SK-N-SH (cell line): ENCODE measurements at regions not wholly inside any gene's neighbourhood (a gene's known extent, or its start where the extent isn't known, plus 50 kb on each side); places are given as distances from the start of the nearest gene placed in this dataset.

Experiments
- CTCF ChIA-PET: fragments of 300-600, 350-600 bp; formaldehyde crosslinking; extraction: SDS; loops from one replicate; lab custom pipeline; 2021; lab: Yijun Ruan, JAX
- POLR2A ChIA-PET: fragments of 350-600 bp; sonication (Branson Sonifier 250); formaldehyde crosslinking; extraction: SDS; loops from one replicate; lab custom pipeline; 2020; ENCODE audit warnings: antibody characterized with exemption, inconsistent platforms; lab: Yijun Ruan, JAX
- DNase-seq: peaks from one replicate; pipeline ENCODE4 v3.0.0; 2012
- H2AFZ ChIP-seq: fragments of 200-600 bp; sonication (generic); 2 replicates; pipeline ENCODE4 v1.8.1; 2016; ENCODE audit warnings: antibody characterized with exemption, mild to moderate bottlenecking, low read depth
- H3F3A ChIP-seq: fragments of 200-600 bp; sonication (generic); replicated peaks from 2 replicates; pipeline ENCODE3; 2016; ENCODE audit warnings: antibody characterized with exemption, mild to moderate bottlenecking; ENCODE audit not compliant: insufficient read depth
- H3K27ac ChIP-seq, 2 experiments: fragments of 200-500 bp in 1 of 2; fragments of 200-600 bp in 1 of 2; sonication (Bioruptor generic) in 1 of 2; sonication (generic), shearing (Covaris generic) in 1 of 2; 2 replicates each; pipeline versions ENCODE4 v1.5.1 to v1.6.1; 2014 to 2016; ENCODE audit warnings: low read depth in 2 of 2, inconsistent platforms in 1 of 2, low read length in 1 of 2, mild to moderate bottlenecking in 1 of 2, mixed read lengths in 1 of 2
- H3K27me3 ChIP-seq: fragments of 200-600 bp; sonication (generic), shearing (Covaris generic); 2 replicates; pipeline ENCODE4 v1.6.1; 2016; ENCODE audit warnings: mixed run types; ENCODE audit not compliant: insufficient read depth
- H3K36me3 ChIP-seq, 2 experiments: fragments of 200-500 bp in 1 of 2; fragments of 200-600 bp in 1 of 2; sonication (Bioruptor generic) in 1 of 2; sonication (generic) in 1 of 2; replicated peaks in 1 of 2; 2 replicates each; pipeline versions ENCODE3 to v1.5.1; 2014 to 2016; ENCODE audit warnings: low read length in 1 of 2, mild to moderate bottlenecking in 1 of 2; ENCODE audit not compliant: insufficient read depth in 2 of 2, control insufficient read depth in 1 of 2
- H3K4me1 ChIP-seq, 2 experiments: fragments of 200-500 bp in 1 of 2; fragments of 200-600 bp in 1 of 2; sonication (Bioruptor generic) in 1 of 2; sonication (generic), shearing (Covaris generic) in 1 of 2; 2 replicates each; pipeline versions ENCODE4 v1.5.1 to v1.6.1; 2014 to 2016; ENCODE audit warnings: low read depth in 1 of 2, low read length in 1 of 2, mixed run types in 1 of 2; ENCODE audit not compliant: insufficient read depth in 2 of 2, control insufficient read depth in 1 of 2
- H3K4me2 ChIP-seq: fragments of 200-600 bp; sonication (generic), shearing (Covaris generic); 2 replicates; pipeline ENCODE4 v1.6.1; 2017; ENCODE audit warnings: mixed run types
- H3K4me3 ChIP-seq, 2 experiments: fragments of 200-500 bp in 1 of 2; fragments of 200-600 bp in 1 of 2; sonication (Bioruptor generic) in 1 of 2; sonication (generic), shearing (Covaris generic) in 1 of 2; 2 replicates each; pipeline versions ENCODE4 v1.5.1 to v1.8.1; 2014 to 2016; ENCODE audit warnings: low read depth in 2 of 2, inconsistent platforms in 1 of 2, low read length in 1 of 2, mild to moderate bottlenecking in 1 of 2, mixed read lengths in 1 of 2, moderate library complexity in 1 of 2
- H3K79me2 ChIP-seq: fragments of 200-600 bp; sonication (generic); 2 replicates; pipeline ENCODE4 v1.8.1; 2017; ENCODE audit warnings: mild to moderate bottlenecking; ENCODE audit not compliant: insufficient read depth
- H3K9ac ChIP-seq: fragments of 200-600 bp; sonication (generic); 2 replicates; pipeline ENCODE4 v1.6.1; 2017; ENCODE audit warnings: mixed run types
- H3K9me2 ChIP-seq: fragments of 200-600 bp; sonication (generic); 2 replicates; pipeline ENCODE4 v1.6.1; 2017; ENCODE audit warnings: mixed run types
- H3K9me3 ChIP-seq: fragments of 200-600 bp; sonication (generic); 2 replicates; pipeline ENCODE4 v1.6.1; 2017; ENCODE audit warnings: mixed run types, mild to moderate bottlenecking, moderate library complexity
- H4K20me1 ChIP-seq: fragments of 200-600 bp; sonication (generic); 2 replicates; pipeline ENCODE4 v1.6.1; 2017; ENCODE audit warnings: mild to moderate bottlenecking, mixed run types; ENCODE audit not compliant: insufficient read depth
- CHD2 ChIP-seq: fragments of 150-350 bp; IDR thresholded peaks from 2 replicates; pipeline ENCODE4 v1.6.1; 2018; ENCODE audit warnings: low read length; ENCODE audit not compliant: partially characterized antibody
- EP300 ChIP-seq, 2 experiments: IDR thresholded peaks; 2 replicates each; pipeline versions ENCODE4 v1.4.0 to v1.6.1; 2012; ENCODE audit warnings: borderline replicate concordance in 1 of 2, low read depth in 1 of 2, low read length in 1 of 2
- JUND ChIP-seq: IDR thresholded peaks from 2 replicates; pipeline ENCODE4 v1.4.0; 2012
- MXI1 ChIP-seq: IDR thresholded peaks from 2 replicates; pipeline ENCODE4 v1.6.1; 2012; ENCODE audit warnings: mild to moderate bottlenecking, low read depth, low read length, improper control_type of control experiment
- NFIC ChIP-seq: IDR thresholded peaks from 2 replicates; pipeline ENCODE4 v1.4.0; 2012; ENCODE audit warnings: borderline replicate concordance
- PBX3 ChIP-seq: IDR thresholded peaks from 2 replicates; pipeline ENCODE4; 2012
- POLR2AphosphoS5 ChIP-seq: IDR thresholded peaks from 2 replicates; pipeline ENCODE4 v1.6.1; 2012; ENCODE audit warnings: low read depth, low read length
- RCOR1 ChIP-seq: fragments of 150-350 bp; IDR thresholded peaks from 2 replicates; pipeline ENCODE4 v1.6.1; 2017; ENCODE audit warnings: antibody characterized with exemption, low read length
- REST ChIP-seq: IDR thresholded peaks from 2 replicates; pipeline ENCODE4 v1.6.1; 2012; ENCODE audit warnings: mild to moderate bottlenecking, low read depth, low read length, moderate library complexity
- SIN3A ChIP-seq: IDR thresholded peaks from 2 replicates; pipeline ENCODE4 v1.6.1; 2012; ENCODE audit warnings: low read depth, mild to moderate bottlenecking, low read length, moderate library complexity, borderline replicate concordance
- TAF1 ChIP-seq: IDR thresholded peaks from 2 replicates; pipeline ENCODE4 v1.6.1; 2012; ENCODE audit warnings: low read depth, mild to moderate bottlenecking, low read length, moderate library complexity, borderline replicate concordance
- YY1 ChIP-seq: IDR thresholded peaks from 2 replicates; pipeline ENCODE4 v1.4.0; 2012; ENCODE audit warnings: low read depth, mild to moderate bottlenecking
- WGBS: methylation state at CpG from one replicate; pipeline ENCODE4 v1.1.6; 2017; ENCODE audit warnings: low lambda C conversion rate; 5-methylcytosine and 5-hydroxymethylcytosine counted together
- TF ChIP-seq, protein P1 (sequence below): fragments of 150-350 bp; IDR thresholded peaks from 2 replicates; pipeline ENCODE4 v1.6.1; 2017; ENCODE audit warnings: antibody characterized with exemption, low read length, low read depth, borderline replicate concordance

GRCh38 chr1:38628241-38628640, 231.3 kb downstream of the RRAGC start:
- WGBS: 2% methylated on average over 1 of the region's 1 CpG

More at GRCh38 chr1:38628241-38628640, 231.3 kb downstream of the RRAGC start:
- Histone ChIP-seq H3K4me1 (no peaks in the 10 kb centered on the region), H3K27ac (no peak overlapping the region), H3K36me3 (no peaks in the 10 kb centered on the region), H2AFZ (no peak overlapping the region), H3F3A (no peaks in the 10 kb centered on the region), H3K79me2 (no peaks in the 10 kb centered on the region), H3K27me3 (no peaks in the 10 kb centered on the region), H3K9ac (no peak overlapping the region), H3K4me3 (no peak overlapping the region), H3K4me2 (no peak overlapping the region), H3K9me3 (no peaks in the 10 kb centered on the region), H3K9me2 (no peaks in the 10 kb centered on the region), H4K20me1 (no peaks in the 10 kb centered on the region)
- POLR2A ChIA-PET: no interaction called here
- DNase-seq: no peak
- CTCF ChIA-PET: no interaction called here
- no peak for TF ChIP-seq MXI1
- no peak for TF ChIP-seq PBX3
- TF ChIP-seq, protein P1, sequence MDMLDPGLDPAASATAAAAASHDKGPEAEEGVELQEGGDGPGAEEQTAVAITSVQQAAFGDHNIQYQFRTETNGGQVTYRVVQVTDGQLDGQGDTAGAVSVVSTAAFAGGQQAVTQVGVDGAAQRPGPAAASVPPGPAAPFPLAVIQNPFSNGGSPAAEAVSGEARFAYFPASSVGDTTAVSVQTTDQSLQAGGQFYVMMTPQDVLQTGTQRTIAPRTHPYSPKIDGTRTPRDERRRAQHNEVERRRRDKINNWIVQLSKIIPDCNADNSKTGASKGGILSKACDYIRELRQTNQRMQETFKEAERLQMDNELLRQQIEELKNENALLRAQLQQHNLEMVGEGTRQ: no peak
- no peak for TF ChIP-seq SIN3A
- TF ChIP-seq RCOR1: no peak
- no peak for TF ChIP-seq REST
- no peak for TF ChIP-seq POLR2AphosphoS5
- no peak for TF ChIP-seq CHD2
- no peak for TF ChIP-seq EP300 (IDR thresholded peaks at IDR 0.05; ENCODE audit: borderline replicate concordance in 1 of 2, low read depth in 1 of 2, low read length in 1 of 2)
- no peak for TF ChIP-seq NFIC
- no peak for TF ChIP-seq TAF1
- TF ChIP-seq YY1: no peak
- TF ChIP-seq JUND: no peak
